Hematopoietic multipotent progenitor cell treated with erythropoietin and hydrocortisone succinate and interleukin-3 and kit ligand, for 8 days (in vitro differentiated cells): ENCODE measurements at regions not wholly inside any gene's neighbourhood (a gene's known extent, or its start where the extent isn't known, plus 50 kb on each side); places are given as distances from the start of the nearest gene placed in this dataset.

ENCODE experiments used
- DNase-seq: peaks from one replicate; pipeline ENCODE4 v3.0.0-alpha.2; 2015

DNA sequence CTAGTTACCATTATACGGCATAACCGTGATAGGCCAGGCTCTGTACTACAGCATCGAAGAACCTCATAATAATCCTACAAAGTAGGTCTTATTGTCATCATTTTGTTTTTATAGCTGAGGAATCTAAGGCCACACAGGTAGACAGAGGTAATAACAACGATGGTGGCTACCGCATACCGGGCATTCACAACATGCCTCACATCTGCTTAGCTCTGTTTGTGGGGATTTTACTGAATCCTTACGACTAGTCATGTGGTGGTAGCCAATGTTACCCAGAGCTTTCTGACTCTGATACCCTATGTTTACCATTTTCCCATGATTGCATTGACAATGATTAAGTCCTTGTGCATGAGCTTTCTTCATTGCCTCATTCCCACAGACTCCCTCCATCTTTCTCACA, 269.4 kb downstream of the TCF7L2 start:
- no peak for DNase-seq

DNA sequence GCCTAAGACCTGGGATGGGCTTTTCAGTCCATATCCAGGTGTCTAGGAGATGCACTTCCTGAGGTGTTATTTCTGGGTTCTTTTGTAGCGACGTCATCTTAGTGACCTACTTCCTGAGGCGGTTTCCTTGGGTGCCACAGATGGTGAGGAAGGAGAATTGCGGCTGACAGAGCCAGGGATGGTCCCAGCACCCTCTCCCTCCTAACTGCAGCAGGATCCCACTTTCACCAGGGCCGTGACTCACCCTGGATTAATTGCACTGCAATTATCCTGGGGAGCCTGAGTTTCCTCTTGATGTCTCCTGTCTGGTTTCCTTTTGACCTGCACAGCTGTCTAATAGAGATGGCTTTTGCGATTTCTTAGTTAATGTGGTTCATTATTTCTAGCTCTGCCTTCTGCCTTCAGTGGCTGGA, 271.7 kb downstream of the TCF7L2 start:
- no peak for DNase-seq

DNA sequence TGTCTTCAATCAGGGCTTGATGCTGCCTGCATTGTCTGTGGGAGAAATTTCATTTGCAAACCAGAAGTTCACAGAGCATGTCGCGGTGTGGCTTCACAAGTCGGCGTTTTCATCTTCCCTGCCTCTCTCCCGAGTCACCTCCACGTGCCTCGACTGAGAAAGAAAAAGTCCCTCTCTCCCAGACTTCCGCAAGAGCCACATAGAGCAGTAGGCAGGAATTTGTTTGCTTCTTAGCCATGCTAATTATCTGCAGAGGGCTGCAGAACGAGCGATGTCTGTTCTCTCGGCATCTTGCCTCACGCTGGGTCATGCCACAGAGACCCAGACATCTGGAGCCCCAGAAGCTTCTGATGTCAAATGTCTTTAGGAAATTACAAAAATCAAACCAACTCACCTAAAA, 272.2 kb downstream of the TCF7L2 start:
- no peak for DNase-seq

DNA sequence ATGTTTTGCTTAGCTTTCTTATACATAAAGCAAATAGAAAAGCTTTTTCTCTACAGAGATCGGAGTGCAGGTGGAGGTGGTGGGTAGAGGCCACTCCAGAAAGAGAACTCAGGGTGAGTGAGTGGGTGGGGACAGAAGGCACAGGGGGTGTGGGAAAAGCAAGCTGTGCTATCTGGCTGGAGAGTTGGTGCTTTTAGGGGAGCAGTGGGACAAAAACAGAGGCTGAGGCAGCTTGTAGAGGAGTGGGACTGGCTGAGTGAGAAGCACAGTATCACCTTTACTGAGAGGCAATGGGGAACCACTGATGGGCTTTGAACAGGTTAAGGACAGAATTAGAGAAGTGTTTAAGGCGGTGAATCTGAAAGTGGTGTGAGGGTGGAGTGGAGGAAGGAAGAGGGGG, 275.3 kb downstream of the TCF7L2 start:
- no peak for DNase-seq

DNA sequence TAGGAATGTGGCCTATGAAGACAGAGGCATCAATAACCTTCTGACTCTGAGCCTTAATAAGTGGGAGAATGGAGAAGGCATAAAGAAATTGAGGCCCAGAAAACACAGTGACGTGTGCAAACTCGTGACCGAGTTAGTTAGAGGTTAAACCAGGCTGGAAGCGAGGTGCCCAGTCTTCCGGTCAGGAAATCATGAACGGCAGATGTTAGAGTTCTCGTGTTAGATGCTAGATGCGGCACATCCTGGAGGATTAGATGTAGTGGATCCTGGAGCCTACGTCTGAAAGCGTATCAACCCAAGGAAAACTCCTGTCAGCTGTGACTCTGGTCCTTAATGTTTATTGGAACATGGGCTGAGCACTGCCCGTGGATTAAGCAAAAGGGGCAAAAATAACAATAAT, 275.9 kb downstream of the TCF7L2 start:
- DNase-seq, result no peak

DNA sequence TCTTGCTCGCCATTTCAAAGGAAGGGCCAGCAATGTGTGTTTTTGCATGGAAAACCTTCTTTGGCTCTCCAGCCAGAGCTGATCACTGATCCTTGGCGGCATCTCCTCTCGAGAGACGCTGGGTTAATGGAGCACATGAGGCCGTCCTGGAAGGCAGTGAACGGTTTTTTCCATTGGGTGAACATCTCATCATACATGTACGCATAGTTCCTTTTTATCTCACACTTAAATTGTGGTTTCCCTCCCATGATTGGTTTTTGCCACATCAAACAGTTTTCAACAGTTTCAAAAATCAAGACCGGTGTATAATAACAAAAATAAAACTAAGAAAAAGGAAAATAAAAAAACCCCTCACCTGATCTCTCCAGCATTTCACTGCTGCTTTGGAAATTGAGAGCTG, 276.4 kb downstream of the TCF7L2 start:
- no peak for DNase-seq

DNA sequence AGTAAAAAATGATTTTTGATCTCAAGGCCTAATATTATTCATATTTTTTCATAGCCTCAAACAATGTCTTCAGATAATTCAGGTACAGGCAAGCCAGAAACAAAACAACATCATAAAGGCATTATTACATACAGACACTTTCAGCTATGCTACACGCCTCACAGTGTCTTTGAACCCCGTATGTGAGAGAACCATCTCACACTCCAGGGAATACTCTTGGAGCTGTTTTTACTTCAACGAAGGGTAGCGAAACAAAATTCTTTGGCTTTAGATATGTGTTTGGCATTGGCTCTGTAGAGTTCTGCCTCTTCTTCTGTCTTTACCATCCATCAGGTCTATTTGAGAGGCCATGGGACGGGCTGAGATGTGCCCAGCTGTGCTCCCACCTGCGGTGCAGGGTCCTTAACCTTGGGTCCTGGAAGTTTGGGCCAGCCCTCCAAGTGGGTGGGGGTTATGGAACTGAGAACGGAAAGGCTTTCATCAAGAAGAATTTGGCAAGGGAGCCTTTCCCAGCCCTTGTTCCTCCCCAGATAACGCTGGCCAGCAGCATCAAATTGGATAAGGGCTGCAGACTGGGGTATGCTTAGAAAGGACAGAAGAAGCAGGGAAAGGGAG, 276.9 kb downstream of the TCF7L2 start:
- DNase-seq, result no peak

DNA sequence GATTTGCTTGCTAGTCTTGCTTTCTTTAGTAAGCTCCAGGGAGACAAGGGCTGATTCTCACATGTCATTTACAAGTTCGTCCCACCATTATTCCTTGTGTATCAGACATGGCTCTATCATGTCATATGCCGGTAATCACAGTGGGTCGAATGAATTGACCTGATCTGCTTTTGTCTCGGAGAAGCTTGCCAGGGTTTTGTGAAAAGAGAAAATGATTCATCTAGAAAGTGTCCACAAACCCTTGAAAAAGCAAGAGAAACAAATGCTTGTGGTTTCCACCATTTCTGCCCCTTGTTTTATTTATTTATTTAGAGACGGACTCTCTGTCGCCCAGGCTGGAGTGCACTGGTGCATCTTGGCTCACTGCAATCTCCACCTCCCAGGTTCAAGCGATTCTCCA, 278.5 kb downstream of the TCF7L2 start:
- DNase-seq, result no peak

DNA sequence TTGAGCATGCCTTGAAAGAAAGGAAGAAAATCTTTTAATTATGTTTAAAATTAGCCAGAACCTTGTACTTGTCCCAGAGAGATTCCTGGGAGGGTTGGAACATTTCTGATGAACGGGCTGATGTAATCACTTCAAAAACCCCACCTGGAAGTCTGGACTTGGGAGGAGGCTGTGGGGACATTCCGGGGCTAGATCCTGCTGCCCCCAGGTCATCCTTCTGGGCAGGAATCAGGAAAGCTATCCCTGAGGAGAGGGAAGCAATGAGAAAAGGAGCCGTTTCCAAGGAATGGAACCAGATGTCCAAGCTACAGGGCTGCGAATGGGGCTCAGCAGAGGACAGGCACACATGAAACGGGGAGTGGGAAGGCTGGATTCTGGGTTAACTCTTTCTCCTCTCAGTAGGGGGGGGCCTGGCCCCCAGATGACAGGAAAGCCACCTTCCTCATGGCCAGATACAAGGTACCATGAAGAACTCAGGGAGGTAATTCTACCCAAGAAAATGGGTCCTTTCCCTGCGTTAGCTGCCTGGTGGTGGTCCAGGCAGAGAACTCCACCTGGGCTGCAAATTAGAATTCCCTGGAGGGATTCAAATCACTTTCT, 280.1 kb downstream of the TCF7L2 start:
- DNase-seq, result no peak

DNA sequence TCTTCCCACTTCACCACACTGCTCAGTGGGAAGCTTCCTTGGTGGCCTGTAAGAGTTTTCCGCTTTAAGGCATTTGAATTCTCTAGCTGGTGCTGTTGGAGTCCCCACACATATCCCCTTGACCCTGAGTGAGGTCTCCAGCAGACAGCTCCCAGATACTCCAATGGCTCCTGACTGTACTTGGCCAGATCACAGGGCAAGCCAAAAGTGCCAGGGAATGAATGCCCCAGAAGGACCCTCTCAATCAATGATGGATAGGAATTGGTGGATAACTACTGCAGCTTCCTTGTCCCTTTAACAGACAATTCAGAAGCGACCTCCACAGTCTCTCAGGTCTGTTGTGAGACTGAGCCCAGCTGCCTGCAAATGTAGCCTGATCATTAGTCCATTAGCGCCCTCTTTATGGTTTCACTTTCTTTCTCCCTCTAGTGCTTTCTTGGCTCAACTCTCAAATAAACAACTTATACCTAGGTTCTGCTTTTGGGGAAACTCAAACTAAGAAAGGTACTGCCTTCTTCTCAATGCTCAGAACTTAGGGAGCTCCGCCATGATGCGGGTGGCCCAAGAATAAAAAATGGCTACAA, 283.0 kb downstream of the TCF7L2 start:
- DNase-seq, result no peak

DNA sequence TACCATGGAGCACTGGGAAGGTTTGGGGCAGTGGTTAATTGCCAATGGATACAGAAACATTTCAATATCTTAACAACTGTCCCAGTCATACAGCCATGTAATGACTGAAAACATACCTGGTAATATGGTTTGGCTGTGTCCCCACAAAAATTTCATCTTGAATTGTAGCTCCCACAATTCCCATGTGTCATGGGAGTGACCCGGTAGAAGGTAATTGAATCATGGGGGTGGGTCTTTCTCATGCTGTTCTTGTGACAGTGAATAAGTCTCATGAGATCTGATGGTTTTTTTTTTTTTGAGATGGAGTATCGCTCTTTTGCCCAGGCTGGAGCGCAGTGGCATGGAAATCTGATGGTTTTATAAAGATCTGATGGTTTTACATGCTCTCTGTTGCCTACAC, 284.4 kb downstream of the TCF7L2 start:
- no peak for DNase-seq

DNA sequence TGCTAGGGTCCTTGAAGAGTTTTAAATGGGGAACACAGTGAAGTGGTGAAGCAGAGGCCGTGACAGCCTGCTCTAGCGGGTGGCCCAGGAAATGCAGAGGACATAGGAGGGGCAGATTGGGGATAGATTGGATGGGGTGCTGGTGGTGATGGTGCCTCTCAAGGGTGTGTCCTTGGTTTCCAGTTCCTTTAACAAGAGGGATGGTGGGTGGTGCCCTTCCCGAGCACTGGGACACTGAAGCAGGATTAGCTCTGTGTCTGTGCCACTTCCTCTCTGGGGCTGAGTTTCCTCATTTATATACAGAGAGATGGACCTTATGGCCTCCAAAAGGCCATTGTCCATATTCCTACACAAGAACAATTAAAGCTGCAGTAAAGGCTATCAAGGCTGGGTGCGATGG, 285.5 kb downstream of the TCF7L2 start:
- no peak for DNase-seq

DNA sequence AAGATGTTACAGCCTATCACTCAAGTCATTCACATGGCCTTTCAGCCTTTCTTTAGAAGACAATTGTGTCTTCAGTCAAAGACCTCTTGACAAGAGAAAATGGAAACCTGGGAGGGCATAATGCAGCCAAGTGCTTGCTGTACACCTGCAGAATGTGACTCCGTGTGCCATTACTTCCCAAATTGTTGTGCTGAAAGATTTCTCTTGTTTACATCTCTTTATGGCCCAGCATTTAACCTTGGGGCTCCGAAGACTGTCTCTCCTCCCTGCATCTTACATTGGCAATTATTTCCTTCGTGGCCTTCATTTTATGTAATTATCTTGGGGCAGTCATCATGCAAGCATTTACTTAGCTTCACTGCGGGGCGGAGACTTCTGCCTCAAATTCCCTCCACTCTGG, 287.0 kb downstream of the TCF7L2 start:
- DNase-seq, result no peak

DNA sequence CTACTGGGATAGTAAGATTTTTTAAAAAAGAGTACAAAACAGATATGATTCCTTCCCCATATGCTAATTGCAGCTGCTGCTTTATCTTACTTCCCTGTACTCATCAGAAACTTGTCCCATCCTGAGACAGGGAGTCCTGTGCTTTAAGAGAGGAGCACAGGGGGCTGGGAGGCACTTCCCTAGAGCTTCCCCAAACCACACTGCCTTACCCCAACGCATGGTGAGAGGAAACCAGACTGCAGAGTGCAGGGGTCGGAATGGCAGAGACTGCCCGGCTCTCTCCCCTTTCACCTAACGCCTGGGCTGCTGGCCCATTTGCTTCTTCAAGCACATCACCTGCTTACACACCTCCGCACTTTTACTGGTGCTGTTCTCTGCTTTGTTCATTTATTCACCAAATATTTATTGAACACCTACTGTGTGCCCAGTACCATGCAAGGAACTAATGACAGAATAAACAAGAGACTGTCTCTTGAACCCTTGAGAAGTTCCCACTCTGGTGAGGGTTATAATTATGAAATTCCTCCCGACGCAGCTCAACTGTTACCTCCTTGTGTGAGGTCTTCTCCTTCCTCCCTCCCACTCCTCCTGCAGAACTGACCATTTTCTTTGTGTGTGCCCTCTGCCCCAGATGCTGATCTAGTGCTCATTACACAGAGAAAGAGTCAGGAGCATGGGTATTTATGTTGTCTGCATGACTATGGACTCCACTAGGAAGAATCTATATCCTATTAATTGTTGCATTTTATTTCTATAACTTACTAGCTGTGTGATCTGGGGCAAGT, 289.7 kb downstream of the TCF7L2 start:
- no peak for DNase-seq

DNA sequence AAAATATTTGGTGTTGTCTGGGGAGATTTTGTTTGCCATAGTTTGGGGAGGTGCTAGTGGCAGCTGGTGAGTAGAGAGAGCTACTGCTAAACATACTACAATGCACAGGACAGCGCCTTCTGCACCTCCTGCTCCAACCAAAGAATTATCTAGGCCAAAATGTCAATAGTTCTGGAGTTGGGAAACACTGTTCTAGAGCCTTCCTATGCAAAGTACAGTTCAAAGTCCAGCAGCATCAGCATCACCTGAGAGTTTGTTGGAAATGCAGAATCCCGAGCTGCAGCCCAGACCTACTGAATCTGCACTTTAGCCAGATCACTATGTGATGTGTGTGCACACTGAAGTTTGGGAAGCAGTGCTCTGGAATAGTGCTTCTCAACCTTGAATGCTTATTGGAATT, 290.7 kb downstream of the TCF7L2 start:
- no peak for DNase-seq

DNA sequence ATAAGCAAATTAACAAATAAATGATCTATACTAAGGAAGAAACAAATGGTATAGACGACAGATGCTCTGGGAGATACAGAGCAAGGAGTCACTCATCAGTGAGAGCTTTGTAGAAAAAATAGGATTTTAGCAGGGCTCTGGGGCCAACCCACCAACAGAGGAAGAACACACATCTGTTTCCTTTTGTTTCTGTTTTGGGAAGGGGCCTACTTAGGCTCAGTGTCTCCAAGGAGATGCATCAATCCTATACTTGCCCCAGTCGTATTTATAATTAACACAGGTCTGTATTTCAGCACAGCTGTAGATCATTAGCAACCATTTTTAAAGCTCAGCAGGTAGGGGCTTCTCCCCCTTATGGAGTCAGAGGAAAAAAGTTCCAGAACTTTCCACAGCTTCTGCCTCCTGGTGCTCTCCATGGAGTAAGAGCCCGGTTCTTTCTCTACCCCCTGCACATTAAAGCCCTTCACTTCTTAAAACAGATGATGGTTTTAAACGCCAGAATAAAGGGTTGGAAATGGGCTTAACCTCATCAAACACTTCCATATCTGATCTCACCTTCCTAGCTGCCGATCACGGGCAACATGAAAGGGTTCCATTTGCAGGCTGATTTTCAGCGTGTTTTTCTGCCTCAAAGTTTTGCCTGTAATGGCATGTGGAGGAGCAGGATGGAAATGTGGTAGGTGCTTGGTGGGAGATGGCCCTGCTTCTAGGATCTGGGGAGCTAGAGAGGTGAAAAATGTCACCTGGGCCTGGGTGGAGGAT, 291.7 kb downstream of the TCF7L2 start:
- no peak for DNase-seq

DNA sequence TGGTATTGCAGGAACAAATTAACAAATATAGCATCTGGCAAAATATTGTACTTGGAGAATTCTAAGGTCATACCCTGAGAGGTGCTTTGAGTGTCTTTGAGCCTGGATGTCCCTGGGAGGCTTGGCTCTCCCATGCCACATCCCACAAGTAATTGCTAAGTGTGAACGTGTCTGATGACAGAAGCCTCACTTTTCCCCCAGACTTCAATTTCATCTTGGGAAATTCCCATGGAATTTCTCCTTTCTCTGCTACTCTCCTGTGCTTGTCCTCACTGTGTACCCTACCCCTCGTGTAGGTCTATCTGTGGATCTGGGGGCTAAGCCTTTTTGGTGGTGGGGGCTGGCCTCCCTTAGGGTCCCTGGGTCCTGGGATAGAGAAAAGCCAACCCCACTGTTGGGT, 293.3 kb downstream of the TCF7L2 start:
- no peak for DNase-seq

DNA sequence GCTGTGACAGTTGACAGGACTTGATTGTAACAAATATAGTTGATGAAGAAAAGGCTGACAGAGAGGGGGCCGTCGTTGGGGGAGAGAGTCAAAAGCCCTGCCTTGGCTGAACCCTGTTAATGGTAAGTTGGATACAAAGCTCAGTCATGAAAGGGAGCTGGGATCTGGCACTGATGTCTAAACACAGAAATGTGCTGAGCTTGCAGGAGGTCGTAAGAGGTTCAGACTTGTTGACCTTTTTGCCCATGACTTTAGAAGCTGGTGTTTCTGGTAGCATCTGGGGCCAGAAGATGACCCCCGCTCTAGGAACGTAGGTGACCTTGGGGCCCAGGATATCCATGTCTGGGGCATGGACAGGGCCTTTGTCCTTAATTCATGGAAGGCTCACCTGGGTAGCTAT, 294.7 kb downstream of the TCF7L2 start:
- DNase-seq, result no peak

DNA sequence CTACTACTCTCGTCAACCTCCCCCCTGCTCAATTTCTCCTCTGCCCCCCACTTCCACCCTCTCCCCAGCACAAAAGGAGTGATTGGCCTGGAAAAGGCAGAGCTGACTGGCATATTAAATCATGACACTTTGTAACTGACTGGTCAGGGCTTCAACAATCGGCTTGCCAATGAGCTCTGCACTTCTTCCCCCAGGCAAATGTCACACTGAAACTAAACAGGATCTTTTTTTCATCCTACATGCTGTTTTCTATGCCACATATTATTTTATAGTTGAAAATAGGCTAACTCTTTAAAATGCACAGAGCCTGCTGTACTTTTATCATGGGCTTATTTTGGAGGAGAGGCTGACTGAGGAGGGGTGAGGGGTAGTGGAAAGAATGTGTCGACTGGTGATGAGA, 295.2 kb downstream of the TCF7L2 start:
- no peak for DNase-seq

DNA sequence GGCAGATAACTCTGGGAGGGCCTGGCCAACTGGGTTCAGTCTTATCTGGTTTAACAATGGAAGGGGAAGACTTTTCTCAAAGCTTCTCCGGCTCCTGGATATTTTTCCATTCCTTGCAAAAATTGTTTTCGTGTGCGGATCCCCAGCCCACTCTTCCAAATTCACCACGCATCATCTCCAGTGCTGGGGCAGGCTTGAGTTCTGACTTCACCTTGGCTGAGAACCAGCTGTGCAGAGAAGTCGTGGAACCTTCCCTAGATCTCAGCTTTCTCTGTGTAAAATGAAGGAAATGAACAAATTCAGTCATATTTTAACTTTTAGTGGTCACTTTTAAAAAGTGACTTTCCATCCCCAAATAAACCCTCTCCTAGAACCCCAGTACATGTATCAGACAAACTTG, 297.0 kb downstream of the TCF7L2 start:
- no peak for DNase-seq

DNA sequence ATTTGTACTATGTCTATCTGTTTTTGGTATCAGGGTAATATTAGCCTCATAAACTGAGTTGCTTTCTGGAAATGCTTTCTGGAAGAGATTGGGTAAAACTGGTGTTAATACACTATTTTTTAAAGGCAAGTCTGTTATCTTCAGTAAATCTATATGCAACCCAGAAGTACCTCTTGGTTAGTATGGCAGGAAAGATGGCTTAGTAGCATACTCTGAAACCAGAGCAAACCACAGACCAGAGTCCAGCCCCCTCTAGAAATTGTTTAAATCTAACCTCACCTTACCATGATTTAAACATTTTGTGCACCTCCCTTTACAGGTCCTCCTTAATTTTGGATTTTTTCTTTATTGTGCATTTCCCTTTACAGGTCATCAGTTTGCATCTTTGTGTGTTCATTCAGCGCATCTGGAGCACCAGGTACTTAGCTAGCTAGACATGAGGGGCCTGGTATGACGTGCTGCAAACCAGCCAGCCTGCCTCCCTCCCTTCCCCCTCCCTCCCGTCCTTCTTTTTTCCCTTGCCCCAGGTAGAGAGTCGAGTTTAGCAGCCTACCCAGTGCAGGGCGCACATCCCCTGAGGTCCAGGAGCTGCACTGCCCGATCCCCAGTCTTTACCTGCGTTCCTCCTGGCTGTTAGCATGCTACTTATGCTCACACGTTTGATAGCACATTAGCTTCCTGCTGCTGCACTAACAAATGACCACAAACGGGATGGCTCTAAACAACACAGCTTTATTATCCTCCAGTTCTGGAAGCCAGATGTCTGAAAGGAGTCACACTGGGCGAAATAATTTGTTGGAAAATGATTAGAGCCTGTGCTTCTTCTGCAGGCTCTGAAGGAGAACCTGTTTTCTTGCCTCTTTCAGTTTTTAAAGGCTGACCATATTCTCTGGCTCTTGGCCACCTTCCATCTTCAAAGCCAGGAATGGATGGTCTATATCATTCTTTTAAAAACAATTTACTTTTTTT, 299.9 kb upstream of the HABP2 start:
- DNase-seq, result no peak

DNA sequence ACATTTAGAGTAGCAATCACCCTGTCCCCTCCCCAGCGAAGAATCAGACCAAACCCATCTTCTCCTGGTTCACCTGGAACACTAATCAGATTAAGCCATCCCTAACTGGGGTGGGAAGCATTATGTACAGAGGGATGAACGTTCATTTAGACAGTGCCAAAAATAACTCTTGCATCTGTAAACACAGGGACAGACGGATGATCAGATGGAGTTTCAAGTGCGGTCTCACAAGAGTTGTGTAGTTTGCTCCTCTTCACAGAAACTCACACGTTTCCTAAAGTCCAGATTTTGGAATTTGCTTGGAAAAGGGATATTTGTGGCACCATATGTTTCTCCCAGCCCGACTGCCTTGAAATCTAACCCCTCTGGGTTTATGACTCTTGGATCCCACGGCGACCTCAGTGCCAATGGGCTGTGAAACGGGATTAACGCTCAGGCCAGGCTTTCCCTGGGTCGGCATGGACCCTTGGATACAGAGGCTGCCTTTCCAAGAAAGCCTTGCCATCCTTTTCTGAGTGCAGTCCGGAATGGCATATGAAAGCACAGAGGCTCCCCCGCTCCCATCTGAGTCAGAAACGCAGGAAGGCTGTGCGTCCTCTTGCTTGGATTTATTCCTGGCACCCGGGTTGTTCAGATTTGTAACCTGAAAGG, 293.2 kb upstream of the HABP2 start:
- no peak for DNase-seq
